ENCODE measurements at regions not wholly inside any gene's neighbourhood (a gene's known extent, or its start where the extent isn't known, plus 50 kb on each side); places are given as distances from the start of the nearest gene placed in this dataset.
A peak's percentile ranks its signal among the peaks of the same experiment; 100 is the strongest.

DNA sequence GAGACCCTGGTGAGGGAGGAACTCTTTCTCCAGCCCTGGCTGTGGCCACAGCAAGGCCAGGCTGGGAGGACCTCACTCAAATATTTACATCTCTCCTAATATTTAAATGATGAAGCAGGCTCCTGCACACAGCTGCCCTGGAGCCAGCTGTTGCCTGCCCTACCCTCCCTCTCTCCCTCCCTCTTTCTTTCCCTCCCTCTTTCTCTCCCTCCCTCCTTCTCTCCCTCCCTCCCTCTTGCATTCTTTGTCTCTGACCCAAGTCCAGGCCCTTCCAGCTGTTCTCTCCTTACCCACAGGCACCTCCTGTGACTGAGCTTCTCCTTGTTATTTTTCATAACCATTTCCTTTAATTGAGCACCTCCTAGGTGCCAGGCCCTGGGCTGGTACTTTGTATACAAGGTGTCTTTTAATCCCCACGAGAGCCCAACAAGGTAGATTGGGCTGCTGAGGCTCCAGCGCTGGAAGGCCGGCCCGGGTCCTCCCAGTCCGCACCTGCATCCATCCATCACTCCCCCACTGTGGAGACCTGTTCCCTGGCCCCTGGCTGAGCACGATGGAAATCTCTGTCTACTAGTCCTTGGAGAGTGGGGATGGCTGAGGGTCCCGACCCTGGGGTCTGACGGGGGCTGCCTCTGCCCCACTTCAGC, 242.3 kb downstream of the SEC14L1 start:
- Histone ChIP-seq H2BK15ac (ENCODE audit: low read length) (0 out of 2 replicates have a peak overlapping the region, but pooled peaks have one; percentile 8), H3K27me3 (replicated peaks in 1 of 4; ENCODE audit: control insufficient read depth in 3 of 4, extremely low read depth in 1 of 4, insufficient read depth in 3 of 4, low read length in 3 of 4) (no peaks in the 10 kb centered on the region), H3K4me2 (ENCODE audit: insufficient read depth in 1 of 2, low read depth in 2 of 2, low read length in 2 of 2) (peak overlapping the region; percentile 18 to 67; a peak in 3 of 4 replicates), H3K23ac (ENCODE audit: insufficient read length) (no peak overlapping the region), H3K79me1 (ENCODE audit: low read depth, low read length) (peaks cover 34% of the 10 kb centered on the region), H3K23me2 (ENCODE audit: low read depth, low read length) (0 out of 2 replicates have a peak, but pooled peaks cover 2% of the 10 kb centered on the region), H4K8ac (ENCODE audit: extremely low read depth, insufficient read depth, low read length) (no peak overlapping the region), H3K56ac (replicated peaks; ENCODE audit: insufficient read length, low read depth, low read length) (no peak overlapping the region), H3K27ac (ENCODE audit: low read depth, low read length) (no peak overlapping the region), H2BK120ac (replicated peaks; ENCODE audit: low read depth, low read length) (no peak overlapping the region), H2BK5ac (ENCODE audit: low read depth, low read length) (peak overlapping the region; percentile 89; the same call in 1 of the 2 replicates), H4K5ac (ENCODE audit: insufficient read length, low read depth, low read length) (peak overlapping the region; percentile 12), H3K9me3 (ENCODE audit: insufficient read depth in 2 of 2, low read depth in 1 of 2, low read length in 1 of 2) (no peaks in the 10 kb centered on the region), H2AFZ (ENCODE audit: low read length) (no peak overlapping the region), H2AK5ac (ENCODE audit: low read depth, low read length) (peak overlapping the region; percentile 32; the same call in 1 of the 2 replicates), H3K79me2 (ENCODE audit: control insufficient read depth in 1 of 2, insufficient read depth in 2 of 2, low read length in 2 of 2) (peaks cover 11 to 93% of the 10 kb centered on the region in 2 experiments), H3K14ac (ENCODE audit: insufficient read length) (no peak overlapping the region), H3K4me3 (ENCODE audit: extremely low read depth in 1 of 4, insufficient read depth in 2 of 4, low read depth in 3 of 4, low read length in 4 of 4) (peak overlapping the region in 1 of 4 experiments; percentile 37; a peak in 2 of 8 replicates), H3K9ac (replicated peaks in 1 of 4; ENCODE audit: extremely low read depth in 1 of 4, low read depth in 3 of 4, low read length in 3 of 4) (no peak overlapping the region), H3K4ac (replicated peaks; ENCODE audit: insufficient read length, low read depth, low read length) (no peak overlapping the region), H2BK20ac (ENCODE audit: low read length) (0 out of 2 replicates have a peak overlapping the region, but pooled peaks have one; percentile 32), H4K20me1 (replicated peaks in 1 of 2; ENCODE audit: control insufficient read depth in 1 of 2, insufficient read depth in 2 of 2, low read length in 2 of 2) (peaks cover 18 to 29% of the 10 kb centered on the region in 2 experiments), H2BK12ac (ENCODE audit: low read depth, low read length) (no peak overlapping the region), H4K91ac (replicated peaks; ENCODE audit: insufficient read length, low read length) (no peak overlapping the region), H3K36me3 (ENCODE audit: control insufficient read depth in 2 of 4, insufficient read depth in 4 of 4, low read length in 3 of 4) (no peaks in the 10 kb centered on the region), H3K4me1 (replicated peaks in 1 of 4; ENCODE audit: control insufficient read depth in 3 of 4, insufficient read depth in 4 of 4, low read length in 3 of 4) (peaks cover 0 to 60% (median 40%) of the 10 kb centered on the region in 4 experiments; a peak in 6 of 7 replicates), H3K18ac (ENCODE audit: extremely low read depth, low read length) (peak overlapping the region; percentile 60)
- FAIRE-seq: no peak
- 90% methylated on average over 8 of the region's 8 CpGs; no CpG with 5 or more reads in 1 of the 2 experiments for WGBS, 2 experiments (ENCODE audit: extremely low coverage in 1 of 2, insufficient coverage in 1 of 2, insufficient read length in 1 of 2, insufficient replicate concordance in 2 of 2, low coverage in 1 of 2, low lambda C conversion rate in 2 of 2, missing lambda C conversion rate in 1 of 2)
- CTCF ChIA-PET (ENCODE audit: partially characterized antibody): interaction anchor here (0.6 to 1.9 kb wide), 6 partner anchors 16 to 53 kb away, joined by 3 to 8 read pairs (median 4); no protein-coding TSS in a partner anchor
- POLR2A ChIA-PET (ENCODE audit: partially characterized antibody): interaction anchor here (1.0 to 2.5 kb wide), 5 partner anchors 9 to 55 kb away, joined by 3 to 17 read pairs (median 3); no protein-coding TSS in a partner anchor
- DNase-seq (ENCODE audit: low read depth in 1 of 2, low spot score in 2 of 2): no peak
- TF ChIP-seq, protein P1, sequence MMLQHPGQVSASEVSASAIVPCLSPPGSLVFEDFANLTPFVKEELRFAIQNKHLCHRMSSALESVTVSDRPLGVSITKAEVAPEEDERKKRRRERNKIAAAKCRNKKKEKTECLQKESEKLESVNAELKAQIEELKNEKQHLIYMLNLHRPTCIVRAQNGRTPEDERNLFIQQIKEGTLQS (IDR thresholded peaks at IDR 0.05; ENCODE audit: insufficient read depth, low read depth, low read length): no peak
- TF ChIP-seq RBBP5 (IDR thresholded peaks at IDR 0.05; ENCODE audit: borderline replicate concordance, low read depth, low read length): no peak
- no peak for TF ChIP-seq SP2 (IDR thresholded peaks at IDR 0.05; ENCODE audit: low read length)
- no peak for TF ChIP-seq YY1 (IDR thresholded peaks at IDR 0.05; ENCODE audit: low read depth, low read length)
- TF ChIP-seq POU5F1 (IDR thresholded peaks at IDR 0.05; ENCODE audit: low read depth, low read length): no peak
